ENCODE measurements at regions not wholly inside any gene's neighbourhood (a gene's known extent, or its start where the extent isn't known, plus 50 kb on each side); places are given as distances from the start of the nearest gene placed in this dataset.
"Not testable (repeated sequence)": the region's sequence is repeated elsewhere in the genome, so short reads cannot be mapped to it uniquely, and the experiment has no call there.

GRCh38 chr2:59171019-59171418 is 929.9 kb upstream of the FANCL start:
- Mint-ChIP-seq H3K4me1 (ENCODE audit: low read depth) (no peaks in the 10 kb centered on the region), H3K27me3 (ENCODE audit: insufficient read depth) (peaks cover 2% of the 10 kb centered on the region; the same call in 1 of the 2 replicates), H3K9me3 (peaks cover 19% of the 10 kb centered on the region)

GRCh38 chr2:59168766-59169165 is 927.6 kb upstream of the FANCL start:
- H3K27ac Mint-ChIP-seq, result no peak overlapping the region
- TF ChIP-seq CTCF (IDR thresholded peaks at IDR 0.05), result no peak
- H3K4me1 Mint-ChIP-seq (ENCODE audit: low read depth), result no peaks in the 10 kb centered on the region
- DNase-seq, result no peak
- no peaks in the 10 kb centered on the region for H3K36me3 Mint-ChIP-seq (ENCODE audit: low read depth)
- peaks cover 2% of the 10 kb centered on the region; the same call in 1 of the 2 replicates for H3K27me3 Mint-ChIP-seq (ENCODE audit: insufficient read depth)
- H3K4me3 Mint-ChIP-seq, result no peak overlapping the region
- H3K9me3 Mint-ChIP-seq, result peaks cover 22% of the 10 kb centered on the region

More at GRCh38 chr2:59171019-59171418, 929.9 kb upstream of the FANCL start:
- TF ChIP-seq CTCF (IDR thresholded peaks at IDR 0.05), result no peak
- Mint-ChIP-seq H3K27ac (no peak overlapping the region), H3K4me3 (no peak overlapping the region), H3K36me3 (ENCODE audit: low read depth) (no peaks in the 10 kb centered on the region)
- DNase-seq, result no peak

- Mint-ChIP-seq H3K4me3 (no peak overlapping the region), H3K36me3 (ENCODE audit: low read depth) (no peaks in the 10 kb centered on the region), H3K27ac (no peak overlapping the region), H3K9me3 (peaks cover 17% of the 10 kb centered on the region), H3K4me1 (ENCODE audit: low read depth) (no peaks in the 10 kb centered on the region), H3K27me3 (ENCODE audit: insufficient read depth) (peaks cover 2% of the 10 kb centered on the region; the same call in 1 of the 2 replicates)
- no peak for DNase-seq
- TF ChIP-seq CTCF (IDR thresholded peaks at IDR 0.05), result no peak
Observed at GRCh38 chr2:59167514-59167913, 926.4 kb upstream of the FANCL start.

GRCh38 chr2:59157908-59158307 is 916.8 kb upstream of the FANCL start:
- H3K4me1 Mint-ChIP-seq (ENCODE audit: low read depth); H3K27ac Mint-ChIP-seq; H3K36me3 Mint-ChIP-seq (ENCODE audit: low read depth); H3K27me3 Mint-ChIP-seq (ENCODE audit: insufficient read depth); DNase-seq; H3K4me3 Mint-ChIP-seq: not testable (repeated sequence)
- H3K9me3 Mint-ChIP-seq, result peaks cover 20% of the 10 kb centered on the region

GRCh38 chr2:59151805-59152204 is 910.7 kb upstream of the FANCL start:
- no peak overlapping the region for H3K4me3 Mint-ChIP-seq
- no peaks in the 10 kb centered on the region; the same call in none of the 2 replicates for H3K27me3 Mint-ChIP-seq (ENCODE audit: insufficient read depth)
- DNase-seq, result no peak
- H3K27ac Mint-ChIP-seq, result no peak overlapping the region
- TF ChIP-seq CTCF (IDR thresholded peaks at IDR 0.05), result no peak
- H3K36me3 Mint-ChIP-seq (ENCODE audit: low read depth), result no peaks in the 10 kb centered on the region; the same call in 1 of the 2 replicates
- peaks cover 26% of the 10 kb centered on the region for H3K9me3 Mint-ChIP-seq
- H3K4me1 Mint-ChIP-seq (ENCODE audit: low read depth), result no peaks in the 10 kb centered on the region

- no peak for DNase-seq
- H3K27ac Mint-ChIP-seq, result no peak overlapping the region
Observed at GRCh38 chr2:59150217-59150849, 909.2 kb upstream of the FANCL start.

More at GRCh38 chr2:59150217-59150849, 909.2 kb upstream of the FANCL start:
- Mint-ChIP-seq H3K36me3 (ENCODE audit: low read depth) (no peaks in the 10 kb centered on the region; the same call in 1 of the 2 replicates), H3K9me3 (peaks cover 26% of the 10 kb centered on the region), H3K4me3 (no peak overlapping the region), H3K4me1 (ENCODE audit: low read depth) (no peaks in the 10 kb centered on the region), H3K27me3 (ENCODE audit: insufficient read depth) (no peaks in the 10 kb centered on the region; the same call in none of the 2 replicates)
- no peak for TF ChIP-seq CTCF (IDR thresholded peaks at IDR 0.05)

All from HFFc6 (cell line).